Ovary (tissue), 3 donors: ENCODE measurements at regions not wholly inside any gene's neighbourhood (a gene's known extent, or its start where the extent isn't known, plus 50 kb on each side); places are given as distances from the start of the nearest gene placed in this dataset.

Experiments used
- CTCF ChIP-seq, 3 donors: fragments of 450-650 bp in 2 of 3; fragments of 200-600 bp in 1 of 3; IDR thresholded peaks; one replicate each; pipeline versions ENCODE4 v1.5.1 to v1.8.0; 2016 to 2022; ENCODE audit warnings: antibody characterized with exemption in 3 of 3, mild to moderate bottlenecking in 1 of 3
- EP300 ChIP-seq: sonication (generic); formaldehyde crosslinking; IDR thresholded peaks from one replicate; pipeline ENCODE4 v1.6.1; 2017; ENCODE audit warnings: antibody characterized with exemption
- POLR2A ChIP-seq: fragments of 450-650 bp; IDR thresholded peaks from one replicate; pipeline ENCODE4 v1.6.1; 2017; ENCODE audit warnings: antibody characterized with exemption, mild to moderate bottlenecking, moderate library complexity
- donor health status: DM: no; HTN: no; CAD: no.

GRCh38 chrX:150262456-150262855, 100.7 kb upstream of the MAMLD1 start:
- TF ChIP-seq CTCF (IDR thresholded peaks at IDR 0.05) (no peak), POLR2A (no peak), EP300 (no peak)
